Activated naive CD4-positive, alpha-beta T cell treated with anti-CD3 and anti-CD28 coated beads, Interleukin-2, amount 50 U/mL, for 72 hours (primary cell): ENCODE measurements at regions not wholly inside any gene's neighbourhood (a gene's known extent, or its start where the extent isn't known, plus 50 kb on each side); places are given as distances from the start of the nearest gene placed in this dataset.
A peak's percentile ranks its signal among the peaks of the same experiment; 100 is the strongest.

Experiments
- ATAC-seq, 2 donors: fragments of 150-1000 bp; cut with Tn5 transposase; 2 replicates each; pipeline ENCODE4 v1.10.0; 2021; ENCODE audit warnings: mild to moderate bottlenecking in 2 of 2, moderate library complexity in 2 of 2
- DNase-seq, 2 donors: peaks; one replicate each; pipeline ENCODE4 v3.0.0; 2021 to 2022; ENCODE audit warnings: low spot score in 2 of 2
- H3K27ac Mint-ChIP-seq, 2 donors: one replicate each; pipeline ENCODE4 v1.8.0; 2022; ENCODE audit warnings: mild to moderate bottlenecking in 2 of 2, mixed read lengths in 2 of 2
- H3K36me3 Mint-ChIP-seq, 2 donors: one replicate each; pipeline ENCODE4 v1.8.0; 2022; ENCODE audit warnings: mixed read lengths in 2 of 2
- H3K9me3 Mint-ChIP-seq, 2 donors: one replicate each; pipeline ENCODE4 v1.8.0; 2022; ENCODE audit warnings: mixed read lengths in 2 of 2

- Mint-ChIP-seq H3K36me3 (peaks cover 0 to 12% of the 10 kb centered on the region in 2 donors), H3K27ac (peak overlapping the region in 1 of 2 donors; percentile 10), H3K9me3 (peaks cover 0 to 6% of the 10 kb centered on the region in 2 donors)
- ATAC-seq (no peak), DNase-seq (no peak)
Measured at GRCh38 chr3:106588739-106589138, 719.9 kb upstream of the CBLB start.

GRCh38 chr3:106589311-106589942 lies 720.6 kb upstream of the CBLB start:
- peaks cover 0 to 12% of the 10 kb centered on the region in 2 donors for H3K9me3 Mint-ChIP-seq
- ATAC-seq (peak; percentile 66 to 77), DNase-seq (no peak)
- H3K36me3 Mint-ChIP-seq: peaks cover 0 to 13% of the 10 kb centered on the region in 2 donors
- peak overlapping the region; percentile 10 to 37 for H3K27ac Mint-ChIP-seq

DNA sequence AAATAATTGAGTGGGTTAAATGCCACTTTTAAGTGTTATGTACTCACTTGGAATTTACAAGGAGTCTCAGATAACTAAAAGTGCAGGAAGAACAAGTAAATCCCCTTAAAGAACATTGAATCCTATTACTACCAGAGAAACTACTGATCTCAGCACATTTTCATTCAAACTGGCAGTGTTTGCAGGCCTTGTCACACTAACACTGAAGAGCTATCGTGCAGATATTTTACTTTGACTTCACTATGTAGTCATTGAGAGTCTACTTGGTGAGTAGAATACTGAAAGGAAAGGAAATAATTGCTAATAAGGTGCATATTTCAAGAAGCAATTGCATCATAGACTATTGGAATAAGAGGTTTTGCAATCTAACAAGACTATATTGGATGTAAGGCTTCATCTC lies 721.4 kb upstream of the CBLB start:
- peaks cover 0 to 12% of the 10 kb centered on the region in 2 donors for H3K9me3 Mint-ChIP-seq
- H3K27ac Mint-ChIP-seq: no peak overlapping the region
- ATAC-seq (no peak), DNase-seq (no peak)
- H3K36me3 Mint-ChIP-seq: peaks cover 0 to 13% of the 10 kb centered on the region in 2 donors

DNA sequence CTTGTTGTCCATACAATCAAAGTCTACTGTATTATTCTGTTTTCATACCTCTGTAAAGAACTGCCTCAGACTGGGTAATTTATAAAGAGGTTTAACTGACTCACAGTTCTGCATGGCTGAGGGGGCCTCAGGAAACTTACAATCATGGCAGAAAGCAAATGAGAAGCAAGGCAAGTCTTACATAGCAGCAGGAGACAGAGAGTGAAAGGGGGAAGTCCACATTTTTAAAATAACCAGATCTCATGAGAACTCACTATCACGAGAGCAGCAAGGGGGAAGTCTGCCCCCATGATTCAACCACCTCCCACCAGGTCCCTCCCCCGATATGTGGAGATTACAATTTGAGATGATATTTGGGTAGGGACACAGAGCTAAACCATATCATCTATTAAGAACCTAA lies 724.6 kb upstream of the CBLB start:
- peaks cover 0 to 23% of the 10 kb centered on the region in 2 donors for H3K36me3 Mint-ChIP-seq
- peaks cover 4 to 23% of the 10 kb centered on the region in 2 donors for H3K9me3 Mint-ChIP-seq
- no peak overlapping the region for H3K27ac Mint-ChIP-seq
- peak in 1 of 2 donors; percentile 33 for ATAC-seq
- DNase-seq: no peak

DNA sequence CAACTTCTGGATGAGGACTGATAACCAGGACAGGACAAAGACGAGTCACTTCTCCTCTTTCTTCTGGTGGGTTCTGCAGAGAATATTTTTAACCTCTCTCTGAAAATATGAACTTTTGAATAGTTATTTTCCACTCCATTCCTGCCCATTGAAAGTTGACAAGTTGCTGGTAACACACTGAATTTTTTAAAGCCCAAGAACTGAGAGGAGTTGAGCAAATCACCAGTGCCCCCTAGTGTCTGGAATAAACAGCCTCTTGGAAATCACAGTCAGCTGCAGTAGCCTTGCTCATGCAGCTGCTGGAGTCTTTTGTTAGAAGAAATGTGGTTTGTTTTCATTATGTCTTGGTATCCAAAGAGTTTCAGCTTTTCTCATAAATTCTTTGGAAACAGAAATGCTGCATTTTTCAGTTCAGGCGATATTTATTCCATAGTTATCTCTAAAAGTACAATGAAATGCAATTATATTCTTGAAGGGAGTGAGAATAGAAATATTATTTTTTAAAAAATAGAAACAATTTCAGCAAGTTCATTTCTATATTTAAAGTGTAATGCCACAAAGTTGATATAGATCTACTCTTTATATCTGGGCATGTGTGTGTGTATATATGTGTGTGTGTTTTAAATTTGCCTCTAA lies 741.0 kb upstream of the CBLB start:
- ATAC-seq (peak; percentile 72 to 75), DNase-seq (peak in 1 of 2 donors; percentile 67)
- H3K27ac Mint-ChIP-seq: peak overlapping the region in 1 of 2 donors; percentile 44
- H3K9me3 Mint-ChIP-seq: peaks cover 13 to 30% of the 10 kb centered on the region in 2 donors
- H3K36me3 Mint-ChIP-seq: peaks cover 9 to 63% of the 10 kb centered on the region in 2 donors

GRCh38 chr3:106610362-106610959 lies 741.6 kb upstream of the CBLB start:
- H3K36me3 Mint-ChIP-seq: peaks cover 9 to 58% of the 10 kb centered on the region in 2 donors
- no peak overlapping the region for H3K27ac Mint-ChIP-seq
- no peak for DNase-seq
- ATAC-seq: no peak
- peaks cover 13 to 28% of the 10 kb centered on the region in 2 donors for H3K9me3 Mint-ChIP-seq

- ATAC-seq (no peak), DNase-seq (no peak)
- no peak overlapping the region for H3K27ac Mint-ChIP-seq
- peaks cover 13 to 23% of the 10 kb centered on the region in 2 donors for H3K9me3 Mint-ChIP-seq
- H3K36me3 Mint-ChIP-seq: peaks cover 9 to 52% of the 10 kb centered on the region in 2 donors
Measured at GRCh38 chr3:106611116-106611515, 742.3 kb upstream of the CBLB start.

DNA sequence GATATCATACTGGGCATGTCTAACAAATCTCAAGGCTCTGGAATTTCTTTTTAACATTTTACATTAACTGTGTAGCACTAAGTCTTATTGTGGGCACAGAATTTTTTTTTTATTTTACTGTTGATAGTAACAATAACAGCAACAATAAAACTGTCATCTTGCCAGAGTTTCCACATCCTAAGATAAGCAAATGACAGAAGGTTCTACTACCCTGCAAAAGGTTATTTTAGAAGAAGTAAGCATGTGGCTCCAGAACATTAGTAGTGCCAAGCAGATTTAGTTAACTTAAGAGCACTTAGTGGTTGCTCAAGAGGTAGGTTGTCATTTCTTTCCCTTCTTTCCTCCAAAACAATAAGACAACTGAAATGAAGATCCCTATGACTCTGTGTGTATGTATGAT lies 743.0 kb upstream of the CBLB start:
- peaks cover 13 to 23% of the 10 kb centered on the region in 2 donors for H3K9me3 Mint-ChIP-seq
- no peak overlapping the region for H3K27ac Mint-ChIP-seq
- no peak for ATAC-seq
- H3K36me3 Mint-ChIP-seq: peaks cover 9 to 44% of the 10 kb centered on the region in 2 donors
- no peak for DNase-seq

DNA sequence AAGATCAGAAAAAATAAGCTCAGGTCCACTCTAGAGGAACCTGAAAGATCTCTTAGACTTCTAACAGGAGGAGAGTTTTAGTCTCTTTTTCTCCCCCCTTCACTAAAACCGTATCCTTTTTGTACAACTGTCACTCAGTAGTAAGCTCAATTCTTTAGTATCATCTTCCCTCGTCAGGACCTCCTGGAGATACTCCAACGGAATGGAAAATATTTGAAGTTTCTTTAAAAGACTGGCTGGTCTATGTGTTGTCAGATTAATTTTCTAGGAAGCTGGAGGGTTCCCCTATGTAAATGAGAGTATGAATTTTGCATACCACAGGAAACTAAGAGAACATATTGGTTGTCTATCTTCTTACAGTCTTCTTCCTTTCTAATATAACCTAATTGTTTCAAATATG lies 747.7 kb upstream of the CBLB start:
- Mint-ChIP-seq H3K9me3 (peaks cover 13 to 15% of the 10 kb centered on the region in 2 donors), H3K36me3 (peaks cover 9 to 24% of the 10 kb centered on the region in 2 donors), H3K27ac (no peak overlapping the region)
- DNase-seq (no peak), ATAC-seq (no peak)

DNA sequence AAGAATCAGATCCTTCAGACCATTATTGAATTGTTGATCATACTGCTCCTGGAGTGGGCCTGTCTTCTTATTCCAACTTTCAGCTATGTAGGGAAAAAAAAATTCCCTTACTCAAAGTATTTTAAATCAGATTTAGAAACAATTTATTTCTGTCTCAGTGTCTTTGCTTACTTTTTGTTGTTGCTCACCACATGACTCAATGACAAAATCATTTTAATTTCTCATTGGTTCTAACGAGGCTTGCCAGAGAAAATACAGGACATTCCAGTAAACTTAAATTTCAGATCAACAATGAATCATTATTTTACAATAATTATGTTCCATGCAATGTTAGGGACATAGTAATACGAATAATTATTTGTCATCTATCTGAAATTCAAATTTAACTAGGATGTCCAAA lies 748.5 kb upstream of the CBLB start:
- DNase-seq: no peak
- peaks cover 9 to 24% of the 10 kb centered on the region in 2 donors for H3K36me3 Mint-ChIP-seq
- H3K9me3 Mint-ChIP-seq: peaks cover 13 to 19% of the 10 kb centered on the region in 2 donors
- H3K27ac Mint-ChIP-seq: no peak overlapping the region
- ATAC-seq: no peak

DNA sequence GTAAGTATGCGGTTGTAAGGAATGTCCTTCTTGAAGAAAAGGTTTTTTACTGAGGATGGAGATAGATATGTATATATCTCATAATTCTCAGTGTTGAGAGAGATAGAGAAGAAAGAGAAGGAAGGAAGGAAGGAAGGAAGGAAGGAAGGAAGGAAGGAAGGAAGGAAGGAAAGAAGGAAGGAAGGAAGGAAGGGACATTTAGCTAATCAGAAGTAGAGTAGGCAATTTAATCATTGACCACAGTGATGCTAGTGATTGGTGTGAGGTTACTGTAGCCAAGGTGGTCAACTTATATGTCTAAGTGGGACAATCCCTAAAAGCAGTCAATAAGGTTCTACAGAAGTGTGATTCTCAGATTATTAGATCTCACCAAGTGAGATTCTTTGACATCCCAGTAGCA lies 751.8 kb upstream of the CBLB start:
- no peak for DNase-seq

GRCh38 chr3:106624154-106624553 lies 753.1 kb upstream of the CCDC54 start:
- ATAC-seq: no peak
- Mint-ChIP-seq H3K36me3 (peaks cover 10 to 11% of the 10 kb centered on the region in 2 donors), H3K9me3 (peaks cover 12 to 19% of the 10 kb centered on the region in 2 donors), H3K27ac (no peak overlapping the region)
- DNase-seq: no peak

More for the DNA sequence above, 751.8 kb upstream of the CBLB start:
- ATAC-seq: no peak
- Mint-ChIP-seq H3K9me3 (peaks cover 12 to 19% of the 10 kb centered on the region in 2 donors), H3K27ac (no peak overlapping the region), H3K36me3 (peaks cover 10 to 11% of the 10 kb centered on the region in 2 donors)

DNA sequence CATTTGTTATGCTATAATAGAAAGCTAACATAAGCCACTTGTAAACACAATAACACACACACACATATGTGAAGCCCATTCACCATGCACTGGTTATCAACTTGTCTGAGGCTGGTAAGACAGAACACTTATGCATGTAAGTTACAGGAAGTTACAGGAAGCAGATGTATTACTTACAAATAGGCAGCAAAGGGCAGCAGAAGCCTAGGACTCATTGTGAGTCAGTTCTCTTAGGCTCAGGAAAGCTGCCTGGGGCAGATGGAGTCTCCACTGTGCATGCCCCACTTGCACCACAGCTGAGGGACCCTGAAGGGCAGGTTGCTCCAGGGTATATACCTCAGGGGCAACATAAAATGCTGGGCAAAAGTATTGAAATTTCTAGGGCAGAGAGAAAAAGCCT lies 748.8 kb upstream of the CCDC54 start:
- Mint-ChIP-seq H3K27ac (no peak overlapping the region), H3K36me3 (peaks cover 10 to 11% of the 10 kb centered on the region in 2 donors), H3K9me3 (peaks cover 12 to 14% of the 10 kb centered on the region in 2 donors)
- ATAC-seq: no peak
- DNase-seq: no peak

GRCh38 chr3:106629215-106629832 lies 747.9 kb upstream of the CCDC54 start:
- peaks cover 4% of the 10 kb centered on the region in 2 donors for H3K9me3 Mint-ChIP-seq
- H3K27ac Mint-ChIP-seq: no peak overlapping the region
- peaks cover 4% of the 10 kb centered on the region in 2 donors for H3K36me3 Mint-ChIP-seq
- no peak for DNase-seq
- no peak for ATAC-seq

DNA sequence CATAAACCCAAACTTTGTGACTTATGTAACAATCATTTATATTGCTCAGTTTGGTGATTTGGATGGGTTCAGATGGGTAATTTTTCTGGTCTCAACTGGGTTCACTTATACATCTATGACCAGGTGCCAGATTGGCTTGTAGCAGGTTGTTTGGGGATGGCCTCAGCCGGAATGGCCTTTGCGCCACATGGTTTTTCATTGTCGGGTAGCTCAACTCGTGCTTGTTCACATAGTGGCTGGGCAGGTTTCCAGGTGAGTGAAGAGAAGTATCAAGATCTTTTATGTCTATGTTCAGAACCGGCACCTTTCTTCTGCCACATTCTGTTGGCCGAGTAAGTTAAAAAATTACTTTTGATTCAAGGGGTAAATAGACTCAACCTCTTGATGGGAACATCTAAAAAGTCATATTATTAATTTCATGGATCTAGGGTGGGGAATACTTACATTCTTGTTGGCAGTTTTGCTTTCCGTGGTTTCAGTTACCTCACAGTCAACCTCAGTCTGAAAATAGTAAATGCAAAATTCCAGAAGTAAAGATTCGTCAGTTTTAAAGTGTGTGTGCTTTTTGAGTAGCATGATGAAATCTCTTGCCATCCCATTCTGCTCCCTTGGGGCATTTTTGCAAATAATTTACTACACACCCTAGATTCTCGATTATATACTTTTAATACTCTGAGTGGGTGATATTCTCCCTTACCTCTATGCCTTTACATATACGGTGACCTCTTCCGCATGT lies 745.7 kb upstream of the CCDC54 start:
- no peak for ATAC-seq
- no peak for DNase-seq
- no peaks in the 10 kb centered on the region for H3K9me3 Mint-ChIP-seq
- no peaks in the 10 kb centered on the region for H3K36me3 Mint-ChIP-seq
- H3K27ac Mint-ChIP-seq: no peak overlapping the region

DNA sequence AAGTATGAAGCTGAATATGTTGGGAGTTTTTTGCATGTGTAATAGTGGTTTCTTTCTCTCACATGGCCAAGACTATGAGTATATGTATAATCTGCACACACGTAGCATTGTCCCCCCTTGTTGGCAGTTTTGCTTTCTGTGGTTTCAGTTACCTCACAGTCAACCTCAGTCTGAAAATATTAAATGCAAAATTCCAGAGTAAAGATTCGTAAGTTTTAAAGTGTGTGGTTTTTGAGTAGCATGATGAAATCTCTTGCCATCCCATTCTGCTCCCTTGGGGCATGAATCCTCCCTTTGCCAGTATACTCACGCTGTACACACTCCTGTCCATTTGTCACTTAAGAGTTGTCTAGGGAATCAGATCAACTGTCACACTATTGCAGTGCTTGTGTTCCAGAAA lies 742.0 kb upstream of the CCDC54 start:
- ATAC-seq (no peak), DNase-seq (no peak)
- Mint-ChIP-seq H3K9me3 (no peaks in the 10 kb centered on the region), H3K27ac (no peak overlapping the region), H3K36me3 (no peaks in the 10 kb centered on the region)
